HepG2 (cell line): ENCODE measurements at regions not wholly inside any gene's neighbourhood (a gene's known extent, or its start where the extent isn't known, plus 50 kb on each side); places are given as distances from the start of the nearest gene placed in this dataset.

ENCODE experiments used
- EP300 ChIP-seq, 3 experiments: sonication (generic) in 1 of 3; formaldehyde crosslinking in 1 of 3; IDR thresholded peaks; 2 replicates each; pipeline versions ENCODE4 v1.5.1 to v1.6.1; 2011 to 2020; ENCODE audit warnings: low read depth in 2 of 3, low read length in 2 of 3, borderline replicate concordance in 1 of 3, improper control_type of control experiment in 1 of 3, mild to moderate bottlenecking in 1 of 3, missing genetic modification reagents in 1 of 3, moderate library complexity in 1 of 3
- KAT8 ChIP-seq: IDR thresholded peaks from 2 replicates; pipeline ENCODE4 v1.6.1; 2016; ENCODE audit warnings: missing genetic modification reagents, missing compliant biosample characterization
- ZC3H13 ChIP-seq: sonication (generic); formaldehyde crosslinking; IDR thresholded peaks from 2 replicates; pipeline ENCODE4 v1.8.1; 2023; ENCODE audit warnings: mild to moderate bottlenecking, missing genetic modification reagents, moderate library complexity
- ZZZ3 ChIP-seq: sonication (generic); formaldehyde crosslinking; IDR thresholded peaks from 2 replicates; pipeline ENCODE4 v1.4.0; 2020; ENCODE audit warnings: missing genetic modification reagents, mild to moderate bottlenecking, borderline replicate concordance
- TF ChIP-seq, protein P1 (sequence below): sonication (generic); formaldehyde crosslinking; IDR thresholded peaks from 2 replicates; pipeline ENCODE4 v1.4.0; 2020; ENCODE audit warnings: missing genetic modification reagents
- TF ChIP-seq, protein P2 (sequence below): sonication (generic); formaldehyde crosslinking; IDR thresholded peaks from 2 replicates; pipeline ENCODE4 v1.4.0; 2020; ENCODE audit warnings: missing genetic modification reagents

DNA sequence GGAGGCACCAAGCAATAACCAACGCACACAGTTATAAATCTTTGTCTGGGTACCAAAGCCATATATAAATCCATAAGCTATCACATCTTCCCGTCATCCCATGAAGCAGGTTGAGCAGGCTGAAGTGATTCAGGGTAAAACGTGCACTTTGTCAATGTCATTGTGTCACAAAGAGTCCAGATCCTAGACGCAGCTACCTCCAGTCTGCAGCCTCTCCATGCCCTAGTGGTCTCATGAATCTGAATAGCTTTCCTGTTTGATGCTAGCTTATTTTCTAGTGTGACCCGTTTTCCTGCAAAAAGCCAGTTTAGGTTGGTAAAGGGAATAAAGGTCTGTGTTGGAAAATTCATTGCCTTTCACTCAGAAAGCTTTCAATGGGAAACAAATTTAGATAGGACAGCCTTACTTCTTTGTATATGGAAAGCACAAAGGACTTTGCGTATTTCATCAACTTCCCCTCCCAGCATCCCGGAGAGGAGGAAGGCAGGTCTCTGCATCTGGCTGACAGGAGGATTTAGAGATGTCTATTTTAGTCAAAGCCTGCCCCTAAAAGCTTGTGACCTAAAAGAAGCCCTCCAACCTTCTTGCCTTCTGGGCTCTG lies 222.3 kb upstream of the ARL4C start:
- TF ChIP-seq, protein P1, sequence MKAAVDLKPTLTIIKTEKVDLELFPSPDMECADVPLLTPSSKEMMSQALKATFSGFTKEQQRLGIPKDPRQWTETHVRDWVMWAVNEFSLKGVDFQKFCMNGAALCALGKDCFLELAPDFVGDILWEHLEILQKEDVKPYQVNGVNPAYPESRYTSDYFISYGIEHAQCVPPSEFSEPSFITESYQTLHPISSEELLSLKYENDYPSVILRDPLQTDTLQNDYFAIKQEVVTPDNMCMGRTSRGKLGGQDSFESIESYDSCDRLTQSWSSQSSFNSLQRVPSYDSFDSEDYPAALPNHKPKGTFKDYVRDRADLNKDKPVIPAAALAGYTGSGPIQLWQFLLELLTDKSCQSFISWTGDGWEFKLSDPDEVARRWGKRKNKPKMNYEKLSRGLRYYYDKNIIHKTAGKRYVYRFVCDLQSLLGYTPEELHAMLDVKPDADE (CRISPR knock-in tag) = no peak
- no peak for TF ChIP-seq KAT8 (CRISPR knock-in tag)
- TF ChIP-seq ZZZ3 (CRISPR knock-in tag) = no peak
- TF ChIP-seq ZC3H13 (CRISPR knock-in tag) = no peak
- TF ChIP-seq, protein P2, sequence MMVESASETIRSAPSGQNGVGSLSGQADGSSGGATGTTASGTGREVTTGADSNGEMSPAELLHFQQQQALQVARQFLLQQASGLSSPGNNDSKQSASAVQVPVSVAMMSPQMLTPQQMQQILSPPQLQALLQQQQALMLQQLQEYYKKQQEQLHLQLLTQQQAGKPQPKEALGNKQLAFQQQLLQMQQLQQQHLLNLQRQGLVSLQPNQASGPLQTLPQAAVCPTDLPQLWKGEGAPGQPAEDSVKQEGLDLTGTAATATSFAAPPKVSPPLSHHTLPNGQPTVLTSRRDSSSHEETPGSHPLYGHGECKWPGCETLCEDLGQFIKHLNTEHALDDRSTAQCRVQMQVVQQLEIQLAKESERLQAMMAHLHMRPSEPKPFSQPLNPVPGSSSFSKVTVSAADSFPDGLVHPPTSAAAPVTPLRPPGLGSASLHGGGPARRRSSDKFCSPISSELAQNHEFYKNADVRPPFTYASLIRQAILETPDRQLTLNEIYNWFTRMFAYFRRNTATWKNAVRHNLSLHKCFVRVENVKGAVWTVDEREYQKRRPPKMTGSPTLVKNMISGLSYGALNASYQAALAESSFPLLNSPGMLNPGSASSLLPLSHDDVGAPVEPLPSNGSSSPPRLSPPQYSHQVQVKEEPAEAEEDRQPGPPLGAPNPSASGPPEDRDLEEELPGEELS (CRISPR knock-in tag) = no peak
- TF ChIP-seq EP300 (IDR thresholded peaks at IDR 0.05; ENCODE audit: low read depth in 2 of 2, low read length in 2 of 2) = no peak
- TF ChIP-seq EP300 (CRISPR knock-in tag; IDR thresholded peaks at IDR 0.05; ENCODE audit: borderline replicate concordance) = no peak
